ENCODE measurements at regions not wholly inside any gene's neighbourhood (a gene's known extent, or its start where the extent isn't known, plus 50 kb on each side); places are given as distances from the start of the nearest gene placed in this dataset.

- TF ChIP-seq, protein P1, sequence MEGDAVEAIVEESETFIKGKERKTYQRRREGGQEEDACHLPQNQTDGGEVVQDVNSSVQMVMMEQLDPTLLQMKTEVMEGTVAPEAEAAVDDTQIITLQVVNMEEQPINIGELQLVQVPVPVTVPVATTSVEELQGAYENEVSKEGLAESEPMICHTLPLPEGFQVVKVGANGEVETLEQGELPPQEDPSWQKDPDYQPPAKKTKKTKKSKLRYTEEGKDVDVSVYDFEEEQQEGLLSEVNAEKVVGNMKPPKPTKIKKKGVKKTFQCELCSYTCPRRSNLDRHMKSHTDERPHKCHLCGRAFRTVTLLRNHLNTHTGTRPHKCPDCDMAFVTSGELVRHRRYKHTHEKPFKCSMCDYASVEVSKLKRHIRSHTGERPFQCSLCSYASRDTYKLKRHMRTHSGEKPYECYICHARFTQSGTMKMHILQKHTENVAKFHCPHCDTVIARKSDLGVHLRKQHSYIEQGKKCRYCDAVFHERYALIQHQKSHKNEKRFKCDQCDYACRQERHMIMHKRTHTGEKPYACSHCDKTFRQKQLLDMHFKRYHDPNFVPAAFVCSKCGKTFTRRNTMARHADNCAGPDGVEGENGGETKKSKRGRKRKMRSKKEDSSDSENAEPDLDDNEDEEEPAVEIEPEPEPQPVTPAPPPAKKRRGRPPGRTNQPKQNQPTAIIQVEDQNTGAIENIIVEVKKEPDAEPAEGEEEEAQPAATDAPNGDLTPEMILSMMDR (IDR thresholded peaks at IDR 0.05): no peak
- no peak for TF ChIP-seq POLR2AphosphoS5 (IDR thresholded peaks at IDR 0.05)
These were observed 446.7 kb downstream of the DOK5 start for GRCh38 chr20:54922096-54922495.

All from prostate gland (tissue), 2 donors.